Activated CD4-positive, alpha-beta T cell treated with anti-CD3 and anti-CD28 coated beads, Interleukin-2, amount 50 U/mL, for 16 hours (primary cell): ENCODE measurements at regions not wholly inside any gene's neighbourhood (a gene's known extent, or its start where the extent isn't known, plus 50 kb on each side); places are given as distances from the start of the nearest gene placed in this dataset.

Experiments
- DNase-seq: peaks from one replicate; pipeline ENCODE4 v3.0.0-alpha.2; 2020

GRCh38 chr9:11340654-11341053 is 727.9 kb upstream of the PTPRD start:
- DNase-seq = no peak

- DNase-seq = no peak
Observed at GRCh38 chr9:11347437-11347836, 734.6 kb upstream of the PTPRD start.

DNA sequence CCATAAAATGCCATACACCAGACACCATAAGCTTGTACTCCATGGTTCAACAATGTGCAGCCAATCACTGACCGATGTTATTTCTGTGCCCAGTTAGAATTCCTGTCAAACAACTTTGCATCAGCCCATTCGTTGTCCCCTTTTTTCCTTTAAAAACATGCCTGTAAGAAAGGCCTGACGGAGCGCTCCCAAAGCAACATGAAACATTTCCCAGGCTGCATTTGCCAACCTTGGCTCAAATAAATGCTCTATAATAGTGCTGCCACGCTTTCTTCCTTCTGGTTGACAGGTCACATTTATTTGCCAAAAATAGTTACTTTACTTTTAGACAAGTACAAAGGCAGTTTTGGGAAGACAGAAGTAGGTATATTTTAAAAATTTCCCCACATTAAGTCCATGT is 735.6 kb upstream of the PTPRD start:
- no peak for DNase-seq

DNA sequence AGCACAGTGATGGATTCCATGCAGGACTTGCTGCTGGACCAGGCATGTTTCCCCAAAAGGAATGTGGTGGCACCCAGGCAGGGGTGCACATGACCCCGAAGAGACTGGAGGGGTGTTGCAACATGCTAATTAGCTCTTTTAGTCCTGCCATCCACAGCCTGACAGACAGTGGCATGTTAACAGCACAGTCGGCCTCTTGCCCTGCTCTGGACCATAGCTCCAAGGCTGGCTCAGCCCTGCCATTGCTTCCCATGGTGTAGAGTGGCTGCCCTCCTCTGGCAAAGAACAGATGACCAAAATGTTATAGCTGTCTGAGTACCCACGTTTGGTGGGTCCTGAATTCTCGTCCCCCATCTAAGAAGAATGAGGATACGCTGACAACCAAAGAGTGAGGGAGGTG is 736.4 kb upstream of the PTPRD start:
- no peak for DNase-seq

DNA sequence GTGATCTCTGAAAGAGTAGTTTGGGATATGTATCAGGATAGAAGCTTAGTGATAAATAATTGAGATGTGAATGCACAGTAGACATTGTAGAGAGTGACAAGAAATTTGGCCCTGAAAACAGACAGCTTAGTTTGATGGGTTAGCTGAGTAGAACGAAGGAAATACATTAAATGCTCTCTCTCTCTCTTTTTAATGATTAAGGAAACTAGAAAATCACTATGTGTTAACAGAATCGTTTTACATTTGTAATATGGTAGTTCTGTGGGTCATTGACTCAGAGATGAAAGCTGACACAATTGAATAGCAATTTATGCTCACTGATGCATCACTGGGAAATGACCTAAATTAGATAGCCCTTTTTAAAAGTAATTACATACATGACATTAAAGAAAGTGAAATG is 739.8 kb upstream of the PTPRD start:
- no peak for DNase-seq

GRCh38 chr9:11356067-11356466 is 743.3 kb upstream of the PTPRD start:
- DNase-seq = no peak

DNA sequence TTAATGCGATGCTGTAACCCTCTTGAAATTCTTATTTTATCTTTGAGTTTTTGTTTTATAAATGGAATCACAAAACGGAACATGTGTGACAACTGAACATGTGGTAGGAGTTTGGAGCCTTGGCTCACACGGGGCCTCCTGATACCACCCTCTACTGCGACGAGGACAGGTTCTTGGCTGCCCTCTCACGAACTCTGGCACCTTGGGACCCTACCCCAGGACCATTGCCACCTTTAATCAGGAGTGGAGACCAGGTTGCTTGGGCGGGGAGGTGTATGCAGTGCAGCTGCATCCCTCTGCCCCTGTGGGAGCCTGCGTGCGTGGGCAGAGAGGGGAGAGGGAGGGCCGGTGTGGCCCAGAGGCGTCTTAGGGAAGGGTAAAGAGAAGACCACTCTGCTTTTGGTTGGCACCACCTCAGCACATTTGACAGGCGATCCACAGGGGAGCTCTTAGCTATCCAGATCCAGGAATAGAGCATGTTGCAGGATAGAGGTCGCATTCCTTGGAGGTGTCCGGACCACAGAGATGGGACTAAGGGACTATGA is 753.9 kb upstream of the PTPRD start:
- no peak for DNase-seq

DNA sequence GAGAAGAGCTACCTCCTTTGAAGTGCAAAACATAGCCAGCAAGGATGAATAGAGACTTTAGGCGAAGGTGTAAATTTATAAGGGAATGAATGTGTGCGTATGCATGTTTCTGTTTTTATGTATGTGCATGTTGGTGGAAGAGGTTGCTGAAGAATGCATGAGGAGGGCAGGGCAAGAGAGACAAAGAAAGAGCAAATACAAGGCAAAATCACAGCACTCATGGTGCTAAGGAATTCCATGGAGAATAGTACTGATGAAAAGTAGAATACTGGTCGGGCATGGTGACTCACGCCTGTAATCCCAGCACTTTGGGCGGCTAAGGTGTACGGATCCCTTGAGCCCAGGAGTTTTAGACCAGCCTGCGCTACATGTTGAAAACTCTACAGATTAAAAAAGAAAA is 762.1 kb upstream of the PTPRD start:
- DNase-seq = no peak

- no peak for DNase-seq
Observed at GRCh38 chr9:11402621-11403020, 789.8 kb upstream of the PTPRD start.

DNA sequence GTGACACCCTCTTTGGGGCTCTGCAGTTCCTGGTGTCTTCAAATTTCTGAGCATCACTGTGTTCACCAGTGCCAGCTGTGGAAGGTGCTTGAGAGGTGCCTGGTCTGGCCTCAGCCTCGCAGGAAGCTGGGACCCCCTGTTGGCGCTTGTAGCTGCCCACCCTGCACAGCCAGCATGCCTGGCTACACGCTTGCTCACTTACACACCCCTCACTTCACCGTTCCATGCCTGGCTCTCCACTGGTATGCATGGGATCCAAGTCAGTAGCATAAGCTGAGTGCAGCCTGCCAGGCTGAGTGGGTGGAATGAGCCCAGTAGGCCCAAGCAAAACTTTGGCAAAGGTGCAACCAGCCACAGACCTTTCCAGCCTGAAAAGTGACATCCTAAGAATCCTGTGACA is 801.4 kb upstream of the PTPRD start:
- DNase-seq = no peak

DNA sequence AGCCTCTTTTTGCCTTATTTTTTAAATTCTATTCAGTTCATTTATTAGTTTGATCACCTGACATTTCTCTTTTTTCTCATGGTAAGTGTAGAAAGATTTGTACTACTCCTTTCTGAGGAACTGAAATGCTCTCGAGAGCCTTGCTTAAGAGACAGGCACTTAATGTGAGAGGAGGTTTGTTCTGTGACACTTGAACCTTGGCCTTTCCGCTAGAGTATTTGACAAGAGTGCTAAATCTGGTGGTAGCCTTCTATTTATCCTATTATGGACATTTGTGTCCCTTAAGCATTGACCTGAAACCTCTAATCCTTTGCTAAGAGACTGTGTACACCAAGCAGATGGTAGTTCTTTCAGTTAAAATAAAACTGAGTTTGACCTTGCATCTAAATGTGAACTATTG is 805.0 kb upstream of the PTPRD start:
- no peak for DNase-seq

DNA sequence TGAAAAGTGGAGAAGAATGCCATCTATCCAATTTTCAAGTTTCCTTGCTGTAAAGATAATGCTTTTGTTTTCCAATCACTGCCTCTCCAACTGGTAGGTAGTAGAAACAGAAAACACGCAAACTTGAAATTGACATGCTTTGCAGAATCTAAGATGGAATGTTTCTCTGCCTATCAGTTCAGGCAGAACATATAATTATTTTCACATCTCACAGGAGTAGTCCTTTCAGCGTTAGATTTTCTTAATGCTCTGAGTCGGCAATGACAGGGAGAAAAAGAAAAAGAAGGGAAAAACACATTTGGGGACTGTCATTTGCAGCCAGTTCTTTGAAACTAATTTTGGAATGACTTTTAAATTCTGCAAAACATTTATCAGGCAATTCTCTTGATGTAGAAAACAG is 818.7 kb upstream of the PTPRD start:
- no peak for DNase-seq

GRCh38 chr9:11432361-11432760 is 819.6 kb upstream of the PTPRD start:
- no peak for DNase-seq

GRCh38 chr9:11443631-11444030 is 830.8 kb upstream of the PTPRD start:
- DNase-seq = no peak

GRCh38 chr9:11457825-11458790 is 845.3 kb upstream of the PTPRD start:
- no peak for DNase-seq

- DNase-seq = no peak
Observed at GRCh38 chr9:11469745-11470144, 856.9 kb upstream of the PTPRD start.

DNA sequence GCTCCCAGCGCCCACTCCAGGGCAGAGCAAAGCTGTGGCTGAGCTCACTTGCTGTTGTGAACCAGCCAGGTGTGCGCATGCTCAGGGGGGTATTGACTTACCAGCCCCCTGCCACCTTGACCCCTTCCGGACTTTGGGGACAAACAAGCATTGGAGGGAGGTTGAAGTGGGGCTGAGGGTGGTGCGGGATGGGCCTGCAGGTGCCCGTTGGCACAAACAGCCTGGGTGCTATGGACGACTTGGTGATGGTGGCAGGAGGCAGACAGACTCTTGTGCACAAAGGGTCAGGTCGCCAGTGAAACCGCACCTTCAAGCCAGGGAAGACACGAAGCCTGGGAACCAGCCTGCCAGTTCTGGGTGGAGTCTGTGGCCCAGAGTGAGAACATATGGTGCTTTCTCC is 858.5 kb upstream of the PTPRD start:
- no peak for DNase-seq

DNA sequence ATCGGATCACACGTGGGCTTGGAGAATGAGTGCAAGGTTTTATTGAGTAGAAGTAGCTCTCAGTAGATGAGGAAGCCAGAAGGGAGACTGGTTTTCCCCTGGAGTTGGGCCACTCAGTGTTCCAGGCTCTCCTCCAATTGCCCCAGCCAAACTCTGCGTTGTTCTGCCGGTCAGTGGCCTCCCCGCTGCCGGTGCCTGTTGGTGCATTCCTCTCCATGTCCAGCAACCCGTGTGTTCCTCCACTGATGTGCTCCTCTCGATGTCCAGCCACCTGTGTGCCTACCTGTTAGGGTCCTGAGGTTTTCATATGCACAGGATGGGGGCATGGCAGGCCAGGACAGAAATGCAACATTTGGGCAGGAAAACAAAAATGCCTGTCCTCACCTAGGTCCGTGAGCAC is 888.0 kb upstream of the PTPRD start:
- DNase-seq = no peak

- DNase-seq = no peak
Observed at GRCh38 chr9:11506980-11507379, 894.2 kb upstream of the PTPRD start.

DNA sequence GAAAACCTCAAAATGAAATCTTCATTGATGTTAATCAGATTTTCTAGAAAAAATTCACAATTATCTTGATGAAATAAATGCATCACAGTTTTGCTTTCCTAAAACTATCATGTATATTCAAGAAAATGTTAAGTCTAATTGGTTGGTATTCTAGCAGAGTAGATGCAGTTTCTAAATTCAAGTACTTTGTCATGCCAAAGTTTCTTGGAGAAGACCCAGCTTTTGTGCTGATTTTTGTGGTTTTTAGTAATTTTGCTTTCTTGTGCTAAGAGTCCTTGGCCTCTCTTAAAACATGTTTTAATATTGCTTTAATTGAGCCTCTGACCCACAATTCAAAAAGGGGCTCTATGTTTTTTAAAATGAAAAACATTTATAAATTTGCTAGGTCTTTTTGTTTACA is 924.8 kb upstream of the PTPRD start:
- no peak for DNase-seq

DNA sequence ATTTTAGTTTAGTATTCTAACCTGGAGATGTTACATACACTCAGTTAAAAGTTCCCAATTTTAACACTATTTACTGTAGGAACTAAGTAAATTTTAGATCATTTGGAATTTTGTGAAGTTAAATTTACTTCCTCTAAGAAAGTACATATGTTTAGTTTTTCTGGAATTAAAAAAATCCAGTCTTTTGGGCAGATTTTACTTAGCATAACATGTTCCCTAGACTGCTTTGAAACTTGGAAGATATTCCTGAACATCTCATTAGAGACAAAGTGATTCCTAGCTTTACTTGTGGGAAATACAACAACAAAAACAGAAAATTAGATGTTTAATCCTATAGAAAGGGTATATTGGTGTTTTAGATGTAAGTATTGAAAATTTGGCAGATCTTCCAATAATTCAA is 930.0 kb upstream of the PTPRD start:
- no peak for DNase-seq

DNA sequence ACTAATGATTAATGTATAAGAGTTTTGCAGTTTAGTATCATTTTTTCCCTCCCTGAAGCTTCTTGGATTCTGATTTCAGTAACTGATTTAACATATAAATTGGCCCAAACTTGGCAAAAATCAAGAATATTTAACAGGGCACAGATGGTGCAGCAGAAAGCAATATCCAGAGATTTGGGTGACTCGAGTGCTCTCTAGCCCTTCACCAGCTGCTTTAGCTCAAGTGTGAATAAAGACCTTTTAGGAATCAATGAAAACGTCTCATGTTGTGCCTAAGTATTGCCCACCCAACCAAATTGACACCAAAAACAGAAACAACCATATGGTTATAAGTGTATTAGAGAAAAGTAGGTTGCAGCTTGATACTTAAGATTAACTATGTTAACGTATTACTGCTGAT is 933.4 kb upstream of the PTPRD start:
- no peak for DNase-seq

GRCh38 chr9:11549311-11549794 is 936.6 kb upstream of the PTPRD start:
- no peak for DNase-seq

DNA sequence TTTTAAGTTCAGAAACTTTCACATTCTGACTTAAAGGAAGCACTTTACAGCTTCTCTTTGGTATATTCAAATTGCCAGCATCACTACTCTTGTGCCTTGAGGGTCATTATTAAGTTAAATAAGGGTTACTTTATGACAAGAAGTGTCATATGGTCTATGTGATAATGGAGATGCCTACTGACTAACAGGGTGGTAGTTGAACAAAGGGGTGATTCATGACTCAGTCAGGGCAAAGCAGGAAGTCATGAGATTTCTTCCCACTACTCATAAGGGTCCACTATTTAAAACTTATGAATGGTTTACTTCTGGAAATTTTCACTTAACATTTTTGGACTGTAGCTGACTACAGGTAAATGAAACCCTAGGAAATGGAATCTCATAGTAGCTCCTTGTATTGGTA is 938.3 kb upstream of the PTPRD start:
- DNase-seq = no peak

DNA sequence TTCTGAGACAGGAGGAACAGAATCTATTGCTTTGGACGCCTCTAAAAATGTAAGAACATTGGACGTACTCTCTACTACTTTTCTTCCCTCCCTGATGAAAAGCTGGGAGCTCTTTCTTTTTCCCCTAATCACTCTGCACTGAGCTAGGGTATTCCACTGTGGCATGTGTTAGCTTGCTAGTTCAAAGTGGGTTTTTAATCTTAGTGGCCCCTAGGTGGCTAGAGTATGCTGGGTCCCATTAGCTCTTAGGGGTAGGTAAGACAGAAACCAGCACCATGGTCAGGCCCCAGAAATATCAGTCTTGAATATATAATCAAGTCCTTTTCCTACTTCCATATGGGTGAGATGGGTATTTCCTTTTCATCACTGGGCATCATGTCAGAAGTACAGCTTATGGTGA is 945.2 kb upstream of the PTPRD start:
- no peak for DNase-seq
